Keratinocyte (primary cell): ENCODE measurements at regions not wholly inside any gene's neighbourhood (a gene's known extent, or its start where the extent isn't known, plus 50 kb on each side); places are given as distances from the start of the nearest gene placed in this dataset.

ENCODE experiments used
- DNase-seq: peaks from one replicate; pipeline ENCODE4 v3.0.0-alpha.2; 2011; ENCODE audit warnings: low read depth, missing footprints, low spot score
- FAIRE-seq: peaks from 2 replicates; lab custom pipeline; 2011; peaks lifted over from hg19 to GRCh38; lab: Jason Lieb, UNC
- H2AFZ ChIP-seq: 2 replicates; pipeline ENCODE4 v1.6.0; 2012; ENCODE audit warnings: low read length, control low read depth, inconsistent platforms; ENCODE audit not compliant: control insufficient read depth
- H3K27ac ChIP-seq: 2 replicates; pipeline ENCODE4 v1.5.1; 2011; ENCODE audit warnings: low read length; ENCODE audit not compliant: control insufficient read depth, insufficient read depth
- H3K27me3 ChIP-seq: 3 replicates; pipeline ENCODE4 v1.6.0; 2011; ENCODE audit warnings: low read length; ENCODE audit not compliant: control insufficient read depth, insufficient read depth; ENCODE audit errors: extremely low read depth
- H3K36me3 ChIP-seq, 2 experiments: 2 replicates in 1 of 2; 3 replicates in 1 of 2; pipeline ENCODE4 v1.5.1; 2011; ENCODE audit warnings: low read length in 2 of 2, mild to moderate bottlenecking in 1 of 2; ENCODE audit not compliant: control insufficient read depth in 2 of 2, insufficient read depth in 2 of 2; ENCODE audit errors: extremely low read depth in 1 of 2
- H3K4me1 ChIP-seq: 3 replicates; pipeline ENCODE4 v1.5.1; 2011; ENCODE audit warnings: low read length; ENCODE audit not compliant: control insufficient read depth, insufficient read depth; ENCODE audit errors: extremely low read depth
- H3K4me2 ChIP-seq: 3 replicates; pipeline ENCODE4 v1.6.0; 2011; ENCODE audit warnings: low read depth, low read length; ENCODE audit not compliant: control insufficient read depth, insufficient read depth; ENCODE audit errors: extremely low read depth
- H3K4me3 ChIP-seq, 3 experiments: fragments of 200-600 bp in 1 of 3; sonication (generic) in 1 of 3; 2 replicates in 2 of 3; 3 replicates in 1 of 3; pipeline ENCODE4 v1.5.1; 2011 to 2016; ENCODE audit warnings: low read length in 3 of 3, mild to moderate bottlenecking in 3 of 3, control low read depth in 2 of 3, inconsistent platforms in 1 of 3, low read depth in 1 of 3, mixed read lengths in 1 of 3, mixed run types in 1 of 3, moderate library complexity in 1 of 3; ENCODE audit not compliant: control insufficient read depth in 2 of 3, insufficient read depth in 2 of 3; ENCODE audit errors: extremely low read depth in 1 of 3
- H3K79me2 ChIP-seq: 2 replicates; pipeline ENCODE4 v1.6.0; 2012; ENCODE audit warnings: low read length; ENCODE audit not compliant: control insufficient read depth, insufficient read depth
- H3K9ac ChIP-seq: 3 replicates; pipeline ENCODE4 v1.6.0; 2011; ENCODE audit warnings: low read length; ENCODE audit not compliant: control insufficient read depth, insufficient read depth; ENCODE audit errors: extremely low read depth
- H3K9me1 ChIP-seq: 3 replicates; pipeline ENCODE4 v1.6.0; 2011; ENCODE audit warnings: low read length; ENCODE audit not compliant: control insufficient read depth, insufficient read depth; ENCODE audit errors: extremely low read depth
- H3K9me3 ChIP-seq: 2 replicates; pipeline ENCODE4 v1.5.1; 2012; ENCODE audit warnings: low read depth, low read length; ENCODE audit not compliant: control insufficient read depth
- H4K20me1 ChIP-seq: 3 replicates; pipeline ENCODE4 v1.6.0; 2011; ENCODE audit warnings: low read length; ENCODE audit not compliant: control insufficient read depth, insufficient read depth; ENCODE audit errors: extremely low read depth
- CTCF ChIP-seq, 3 experiments: IDR thresholded peaks in 1 of 3; conservative IDR thresholded peaks in 1 of 3; optimal IDR thresholded peaks in 1 of 3; 2 replicates in 2 of 3; 3 replicates in 1 of 3; pipeline versions ENCODE3 to v1.5.1; 2011; ENCODE audit warnings: low read length in 3 of 3, mild to moderate bottlenecking in 3 of 3, moderate library complexity in 2 of 3, control low read depth in 1 of 3, inconsistent platforms in 1 of 3; ENCODE audit not compliant: insufficient read depth in 2 of 3; ENCODE audit errors: extremely low read depth in 1 of 3
- EZH2 ChIP-seq: IDR thresholded peaks from one replicate; pipeline ENCODE4 v1.6.1; 2012; ENCODE audit warnings: inconsistent platforms, mild to moderate bottlenecking, low read length, moderate library complexity
- dilution Hi-C: fragments of 300-500 bp; cut with MboI; formaldehyde crosslinking; loops from one replicate; pipeline ENCODE4 v1.7.0; 2020; ENCODE audit warnings: low sequenced_read_pairs; ENCODE audit not compliant: extremely low pct_ligation_motif_present

DNA sequence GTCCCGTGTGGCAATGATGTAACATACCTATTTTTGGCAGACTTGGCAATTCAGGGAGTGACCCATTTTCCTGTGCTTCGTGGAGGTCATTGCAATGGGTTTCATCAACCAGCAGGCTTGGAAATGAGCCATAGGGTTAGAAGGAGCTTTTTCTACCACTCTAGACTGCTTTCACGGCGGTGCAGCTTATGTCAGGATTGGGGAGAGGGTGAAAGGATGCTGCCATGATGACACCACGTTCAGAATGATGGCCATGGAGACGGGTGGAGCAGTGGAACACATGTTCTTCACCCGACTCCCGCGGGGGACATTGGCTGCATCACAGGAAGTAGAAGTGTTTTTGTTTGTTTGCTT lies 220.2 kb downstream of the EMX2 start:
- H3K4me2 ChIP-seq, result no peak overlapping the region
- no peak for FAIRE-seq
- no peaks in the 10 kb centered on the region for H3K36me3 ChIP-seq
- H3K9me1 ChIP-seq, result no peaks in the 10 kb centered on the region
- no peaks in the 10 kb centered on the region for H3K4me1 ChIP-seq
- H3K27me3 ChIP-seq, result peaks cover 4% of the 10 kb centered on the region
- TF ChIP-seq CTCF (optimal IDR thresholded peaks at IDR 0.05 in 1 of 3, IDR thresholded peaks at IDR 0.05 in 1 of 3, conservative IDR thresholded peaks at IDR 0.05 in 1 of 3; ENCODE audit: extremely low read depth in 1 of 3, insufficient read depth in 2 of 3, low read length in 3 of 3) (no peak), EZH2 (no peak)
- DNase-seq, result no peak
- no peak overlapping the region for H3K27ac ChIP-seq
- H3K9me3 ChIP-seq, result no peaks in the 10 kb centered on the region
- H3K4me3 ChIP-seq, result no peak overlapping the region
- no peak overlapping the region for H2AFZ ChIP-seq
- dilution Hi-C loops, result no loop called here
- H3K9ac ChIP-seq, result no peak overlapping the region
- H3K79me2 ChIP-seq, result no peaks in the 10 kb centered on the region
- no peaks in the 10 kb centered on the region for H4K20me1 ChIP-seq

DNA sequence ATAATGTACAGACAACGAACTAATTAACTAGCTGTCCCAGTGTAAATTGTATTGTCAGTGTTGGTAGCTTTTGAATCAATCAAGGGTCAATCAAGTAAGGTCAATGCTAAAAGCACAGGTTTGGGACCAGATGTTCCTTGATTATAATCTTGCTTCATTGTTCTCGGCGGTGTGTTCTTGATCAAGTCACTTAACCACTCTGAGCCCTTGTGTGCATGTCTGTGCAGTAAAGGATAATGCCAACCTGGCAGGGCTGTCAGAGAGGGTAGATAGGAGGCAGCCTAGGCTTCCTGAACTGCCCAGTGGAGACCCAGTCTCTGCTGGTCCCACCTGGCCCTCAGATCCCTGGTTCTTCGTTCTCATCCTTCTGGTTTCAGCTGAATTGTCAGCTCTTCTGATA lies 221.0 kb downstream of the EMX2 start:
- Histone ChIP-seq H3K9ac (no peak overlapping the region), H3K4me3 (no peak overlapping the region), H3K4me1 (no peaks in the 10 kb centered on the region), H3K9me1 (no peaks in the 10 kb centered on the region), H3K4me2 (no peak overlapping the region), H3K27ac (no peak overlapping the region), H2AFZ (no peak overlapping the region), H3K79me2 (no peaks in the 10 kb centered on the region), H4K20me1 (no peaks in the 10 kb centered on the region), H3K36me3 (no peaks in the 10 kb centered on the region), H3K27me3 (peaks cover 4% of the 10 kb centered on the region), H3K9me3 (no peaks in the 10 kb centered on the region)
- DNase-seq (no peak), FAIRE-seq (no peak)
- TF ChIP-seq CTCF (optimal IDR thresholded peaks at IDR 0.05 in 1 of 3, IDR thresholded peaks at IDR 0.05 in 1 of 3, conservative IDR thresholded peaks at IDR 0.05 in 1 of 3; ENCODE audit: extremely low read depth in 1 of 3, insufficient read depth in 2 of 3, low read length in 3 of 3) (no peak), EZH2 (no peak)
- dilution Hi-C loops, result no loop called here
